HL-60 (cell line): ENCODE measurements at regions not wholly inside any gene's neighbourhood (a gene's known extent, or its start where the extent isn't known, plus 50 kb on each side); places are given as distances from the start of the nearest gene placed in this dataset.

Experiments
- CTCF ChIP-seq: IDR thresholded peaks from one replicate; pipeline ENCODE4 v1.5.1; 2011; ENCODE audit warnings: low read length, control low read depth, inconsistent platforms; ENCODE audit not compliant: insufficient read depth
- GABPA ChIP-seq: IDR thresholded peaks from 2 replicates; pipeline ENCODE4 v1.6.1; 2012; ENCODE audit warnings: low read depth
- POLR2AphosphoS5 ChIP-seq: IDR thresholded peaks from 2 replicates; pipeline ENCODE4 v1.6.1; 2012; ENCODE audit warnings: low read depth
- REST ChIP-seq: IDR thresholded peaks from 2 replicates; pipeline ENCODE4 v1.6.1; 2012; ENCODE audit warnings: low read depth; ENCODE audit not compliant: insufficient replicate concordance

DNA sequence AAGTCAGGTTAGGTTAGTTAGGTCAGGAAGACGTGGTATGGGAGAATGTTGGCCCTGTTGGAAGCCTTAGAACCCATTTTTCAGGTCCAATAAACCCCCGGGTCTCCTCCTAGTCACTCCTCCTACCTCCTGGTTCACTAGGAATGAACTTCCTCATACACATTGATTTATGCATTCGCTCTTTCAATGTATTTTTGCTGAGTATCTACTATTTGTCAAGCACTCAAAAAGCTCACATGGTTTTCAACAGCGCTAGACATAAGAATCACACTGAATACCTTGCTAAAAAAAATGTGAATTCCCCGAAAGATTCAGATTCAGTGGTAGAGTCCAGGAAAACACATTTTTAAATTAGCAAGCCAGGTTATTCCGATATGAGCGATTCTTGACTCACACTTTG, 85.8 kb upstream of the LRRN2 start:
- TF ChIP-seq REST: no peak
- TF ChIP-seq CTCF: no peak
- no peak for TF ChIP-seq POLR2AphosphoS5
- no peak for TF ChIP-seq GABPA
